OCI-LY7 (cell line): ENCODE measurements at regions not wholly inside any gene's neighbourhood (a gene's known extent, or its start where the extent isn't known, plus 50 kb on each side); places are given as distances from the start of the nearest gene placed in this dataset.

Source experiments
- EZH2phosphoT487 ChIP-seq: fragments of 200-600 bp; sonication (generic); IDR thresholded peaks from 2 replicates; pipeline ENCODE4 v1.6.1; 2018; ENCODE audit warnings: low read depth, borderline replicate concordance, mild to moderate bottlenecking, mixed run types, antibody characterized with exemption, low read length, moderate library complexity, mixed read lengths
- TF ChIP-seq, protein P1 (sequence below): fragments of 200-600 bp; sonication (generic); conservative IDR thresholded peaks from 2 replicates; pipeline ENCODE4 v1.5.1; 2014; ENCODE audit warnings: mild to moderate bottlenecking, antibody characterized with exemption, low read length, moderate library complexity, mixed read lengths

GRCh38 chr2:18178736-18179349 lies 300.4 kb downstream of the KCNS3 start:
- TF ChIP-seq, protein P1, sequence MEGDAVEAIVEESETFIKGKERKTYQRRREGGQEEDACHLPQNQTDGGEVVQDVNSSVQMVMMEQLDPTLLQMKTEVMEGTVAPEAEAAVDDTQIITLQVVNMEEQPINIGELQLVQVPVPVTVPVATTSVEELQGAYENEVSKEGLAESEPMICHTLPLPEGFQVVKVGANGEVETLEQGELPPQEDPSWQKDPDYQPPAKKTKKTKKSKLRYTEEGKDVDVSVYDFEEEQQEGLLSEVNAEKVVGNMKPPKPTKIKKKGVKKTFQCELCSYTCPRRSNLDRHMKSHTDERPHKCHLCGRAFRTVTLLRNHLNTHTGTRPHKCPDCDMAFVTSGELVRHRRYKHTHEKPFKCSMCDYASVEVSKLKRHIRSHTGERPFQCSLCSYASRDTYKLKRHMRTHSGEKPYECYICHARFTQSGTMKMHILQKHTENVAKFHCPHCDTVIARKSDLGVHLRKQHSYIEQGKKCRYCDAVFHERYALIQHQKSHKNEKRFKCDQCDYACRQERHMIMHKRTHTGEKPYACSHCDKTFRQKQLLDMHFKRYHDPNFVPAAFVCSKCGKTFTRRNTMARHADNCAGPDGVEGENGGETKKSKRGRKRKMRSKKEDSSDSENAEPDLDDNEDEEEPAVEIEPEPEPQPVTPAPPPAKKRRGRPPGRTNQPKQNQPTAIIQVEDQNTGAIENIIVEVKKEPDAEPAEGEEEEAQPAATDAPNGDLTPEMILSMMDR = peak; percentile 95
- TF ChIP-seq EZH2phosphoT487 = no peak
